ENCODE measurements at regions not wholly inside any gene's neighbourhood (a gene's known extent, or its start where the extent isn't known, plus 50 kb on each side); places are given as distances from the start of the nearest gene placed in this dataset.

DNA sequence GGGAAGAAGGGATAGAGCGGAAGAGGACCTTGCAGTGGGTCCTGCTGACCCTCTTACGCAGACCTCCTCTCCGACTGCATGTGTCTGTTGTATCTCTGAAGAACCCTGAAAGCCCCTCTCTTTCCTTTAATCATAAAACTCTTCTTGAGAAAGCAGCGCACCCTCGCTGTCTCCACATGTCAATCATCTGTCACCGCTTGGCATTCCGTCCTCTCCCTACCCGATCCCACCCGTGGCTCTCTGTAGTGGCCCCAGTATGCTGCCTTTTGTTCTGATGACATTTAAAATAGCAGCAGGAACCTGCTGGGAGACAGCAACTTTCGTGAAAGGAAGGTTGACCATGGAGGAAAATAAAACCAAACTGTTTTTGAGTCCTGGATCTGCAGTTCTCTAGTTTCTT is 582.9 kb upstream of the SALL3 start:
- TF ChIP-seq, protein P1, sequence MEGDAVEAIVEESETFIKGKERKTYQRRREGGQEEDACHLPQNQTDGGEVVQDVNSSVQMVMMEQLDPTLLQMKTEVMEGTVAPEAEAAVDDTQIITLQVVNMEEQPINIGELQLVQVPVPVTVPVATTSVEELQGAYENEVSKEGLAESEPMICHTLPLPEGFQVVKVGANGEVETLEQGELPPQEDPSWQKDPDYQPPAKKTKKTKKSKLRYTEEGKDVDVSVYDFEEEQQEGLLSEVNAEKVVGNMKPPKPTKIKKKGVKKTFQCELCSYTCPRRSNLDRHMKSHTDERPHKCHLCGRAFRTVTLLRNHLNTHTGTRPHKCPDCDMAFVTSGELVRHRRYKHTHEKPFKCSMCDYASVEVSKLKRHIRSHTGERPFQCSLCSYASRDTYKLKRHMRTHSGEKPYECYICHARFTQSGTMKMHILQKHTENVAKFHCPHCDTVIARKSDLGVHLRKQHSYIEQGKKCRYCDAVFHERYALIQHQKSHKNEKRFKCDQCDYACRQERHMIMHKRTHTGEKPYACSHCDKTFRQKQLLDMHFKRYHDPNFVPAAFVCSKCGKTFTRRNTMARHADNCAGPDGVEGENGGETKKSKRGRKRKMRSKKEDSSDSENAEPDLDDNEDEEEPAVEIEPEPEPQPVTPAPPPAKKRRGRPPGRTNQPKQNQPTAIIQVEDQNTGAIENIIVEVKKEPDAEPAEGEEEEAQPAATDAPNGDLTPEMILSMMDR (IDR thresholded peaks at IDR 0.05; ENCODE audit: low read depth, low read length, missing control alignments), result no peak
- in situ Hi-C loops (cut with HindIII; ENCODE audit: low sequenced_read_pairs), result no loop called here
- no peak for DNase-seq (ENCODE audit: low read depth)

DNA sequence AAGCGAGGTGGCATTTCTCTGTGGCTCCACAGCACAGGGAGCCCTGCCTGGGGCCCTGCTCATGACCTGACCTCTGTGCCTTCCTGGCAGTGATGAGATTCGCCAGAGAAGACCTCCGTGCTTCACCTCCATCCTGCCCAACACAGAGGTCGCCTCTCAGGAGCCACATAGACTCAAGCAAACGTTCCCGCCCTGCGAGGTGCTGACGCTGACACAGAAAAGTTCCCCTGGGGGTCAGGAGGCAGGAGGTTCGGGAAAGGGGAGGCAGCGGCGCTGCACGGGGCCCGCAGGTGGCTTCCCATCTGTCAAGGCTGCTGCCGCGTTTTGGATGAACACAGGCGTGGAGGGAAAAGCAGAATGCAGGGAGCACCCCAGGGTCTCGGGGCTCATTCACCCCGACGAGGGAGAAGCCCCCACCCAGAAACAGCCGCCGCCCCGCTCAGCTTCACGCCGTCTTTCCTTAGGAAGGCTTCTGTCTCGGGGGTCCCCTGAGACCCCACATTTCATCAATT is 579.6 kb upstream of the SALL3 start:
- DNase-seq (ENCODE audit: low read depth), result no peak
- in situ Hi-C loops (cut with HindIII; ENCODE audit: low sequenced_read_pairs), result no loop called here
- no peak overlapping the region for H3K4me3 ChIP-seq (ENCODE audit: low read depth, low read length)
- TF ChIP-seq, protein P1 (IDR thresholded peaks at IDR 0.05; ENCODE audit: low read depth, low read length, missing control alignments), result no peak

More for the DNA sequence above, 582.9 kb upstream of the SALL3 start:
- H3K4me3 ChIP-seq (ENCODE audit: low read depth, low read length), result no peak overlapping the region

DNA sequence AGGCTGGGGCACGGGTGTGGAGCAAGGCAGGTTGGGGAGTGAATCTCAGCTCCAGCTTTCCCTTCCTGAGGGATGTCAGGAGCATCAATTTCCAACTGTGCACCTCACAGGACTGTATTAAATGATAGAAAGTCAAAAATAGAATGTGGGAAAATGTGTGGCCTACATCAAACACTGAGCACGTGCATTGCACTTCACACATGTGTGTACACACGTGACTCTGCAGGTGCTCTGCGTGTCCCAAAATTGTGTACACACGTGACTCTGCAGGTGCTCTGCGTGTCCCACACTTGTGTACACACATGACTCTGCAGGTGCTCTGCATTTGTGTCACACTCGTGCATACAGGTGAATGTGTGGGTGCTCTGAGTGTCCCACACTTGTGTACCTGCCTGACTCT is 577.2 kb upstream of the SALL3 start:
- in situ Hi-C loops (cut with HindIII; ENCODE audit: low sequenced_read_pairs), result no loop called here
- DNase-seq (ENCODE audit: low read depth), result no peak
- TF ChIP-seq, protein P1 (IDR thresholded peaks at IDR 0.05; ENCODE audit: low read depth, low read length, missing control alignments), result no peak
- H3K4me3 ChIP-seq (ENCODE audit: low read depth, low read length), result no peak overlapping the region

DNA sequence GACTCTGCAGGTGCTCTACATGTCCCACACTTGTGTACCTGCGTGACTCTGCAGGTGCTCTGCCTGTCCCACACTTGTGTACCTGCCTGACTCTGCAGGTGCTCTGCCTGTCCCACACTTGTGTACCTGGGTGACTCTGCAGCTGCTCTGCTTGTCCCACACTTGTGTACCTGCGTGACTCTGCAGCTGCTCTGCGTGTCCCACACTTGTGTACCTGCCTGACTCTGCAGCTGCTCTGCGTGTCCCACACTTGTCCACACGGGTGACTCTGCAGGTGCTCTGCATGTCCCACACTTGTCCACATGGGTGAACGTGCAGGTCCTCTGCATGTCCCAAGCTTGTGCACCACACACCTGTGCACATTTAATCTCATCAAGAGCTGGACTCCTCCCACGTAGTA is 576.7 kb upstream of the SALL3 start:
- in situ Hi-C loops (cut with HindIII; ENCODE audit: low sequenced_read_pairs), result no loop called here
- TF ChIP-seq, protein P1 (IDR thresholded peaks at IDR 0.05; ENCODE audit: low read depth, low read length, missing control alignments), result no peak
- DNase-seq (ENCODE audit: low read depth), result no peak
- H3K4me3 ChIP-seq (ENCODE audit: low read depth, low read length), result no peak overlapping the region

DNA sequence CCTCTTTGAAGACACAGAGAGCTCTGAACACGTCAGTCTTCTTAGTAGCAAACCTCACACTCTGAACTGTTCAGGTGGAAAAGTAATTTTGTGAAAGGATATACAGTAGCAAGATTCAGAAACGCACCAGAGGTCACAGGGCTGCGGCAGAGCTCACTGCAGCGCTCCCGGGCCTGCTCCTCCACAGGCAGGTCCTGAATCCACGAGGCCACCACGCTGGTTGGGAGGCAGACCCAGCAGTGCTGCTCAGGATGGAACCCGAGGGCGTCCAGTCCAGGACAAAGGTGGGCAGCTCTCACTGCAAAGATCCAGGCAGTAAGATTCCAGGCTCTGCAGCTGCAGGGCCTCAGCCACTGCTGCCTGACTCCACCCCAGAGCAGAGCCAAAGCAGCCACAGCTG is 576.2 kb upstream of the SALL3 start:
- no peak overlapping the region for H3K4me3 ChIP-seq (ENCODE audit: low read depth, low read length)
- in situ Hi-C loops (cut with HindIII; ENCODE audit: low sequenced_read_pairs), result no loop called here
- TF ChIP-seq, protein P1 (IDR thresholded peaks at IDR 0.05; ENCODE audit: low read depth, low read length, missing control alignments), result no peak
- DNase-seq (ENCODE audit: low read depth), result no peak

DNA sequence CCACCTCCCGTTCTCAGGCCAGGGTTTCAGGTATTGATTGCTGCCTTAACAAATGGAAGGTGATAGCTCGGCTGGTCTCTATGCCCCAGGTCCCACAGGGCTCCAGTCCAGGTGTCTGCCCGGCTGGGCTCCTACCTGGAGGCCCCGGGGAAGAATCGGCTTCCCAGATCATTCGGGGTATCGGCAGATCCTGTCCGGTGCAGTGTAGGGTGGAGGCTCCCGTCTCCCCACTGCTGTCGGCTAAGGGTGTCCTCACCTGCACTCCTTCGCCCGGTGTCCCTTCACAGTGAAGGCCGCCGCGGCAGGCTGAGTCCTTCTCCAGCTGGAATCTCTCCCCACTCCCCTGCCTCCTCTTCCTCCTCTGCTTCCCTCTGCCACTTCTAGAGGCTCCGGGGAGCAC is 573.9 kb upstream of the SALL3 start:
- in situ Hi-C loops (cut with HindIII; ENCODE audit: low sequenced_read_pairs), result no loop called here
- TF ChIP-seq, protein P1 (IDR thresholded peaks at IDR 0.05; ENCODE audit: low read depth, low read length, missing control alignments), result no peak
- no peak for DNase-seq (ENCODE audit: low read depth)
- H3K4me3 ChIP-seq (ENCODE audit: low read depth, low read length), result no peak overlapping the region

Measured in astrocyte of the cerebellum (primary cell).